ENCODE measurements at regions not wholly inside any gene's neighbourhood (a gene's known extent, or its start where the extent isn't known, plus 50 kb on each side); places are given as distances from the start of the nearest gene placed in this dataset.

- Histone ChIP-seq H3K79me2 (ENCODE audit: insufficient read depth, low read length) (no peaks in the 10 kb centered on the region), H3K36me3 (ENCODE audit: insufficient read depth, low read length) (no peaks in the 10 kb centered on the region), H3K4me3 (ENCODE audit: low read depth in 1 of 2, low read length in 2 of 2) (no peak overlapping the region), H3K9ac (ENCODE audit: low read depth, low read length) (no peak overlapping the region), H4K20me1 (ENCODE audit: insufficient read depth, low read length) (no peaks in the 10 kb centered on the region), H3K27me3 (ENCODE audit: insufficient read depth, low read length, poor library complexity) (peaks cover 5% of the 10 kb centered on the region), H3K4me1 (ENCODE audit: insufficient read depth, low read length) (no peaks in the 10 kb centered on the region), H3K27ac (ENCODE audit: low read length) (no peak overlapping the region), H3K9me3 (ENCODE audit: insufficient read depth, low read length, severe bottlenecking) (no peaks in the 10 kb centered on the region), H2AFZ (ENCODE audit: low read depth, low read length) (no peak overlapping the region), H3K4me2 (ENCODE audit: insufficient read depth, low read length) (no peak overlapping the region)
- no peak for ATAC-seq (ENCODE audit: insufficient read depth, low read depth)
- no peak for TF ChIP-seq EZH2 (IDR thresholded peaks at IDR 0.05; ENCODE audit: borderline replicate concordance, low read depth, low read length, severe bottlenecking)
- TF ChIP-seq, protein P1, sequence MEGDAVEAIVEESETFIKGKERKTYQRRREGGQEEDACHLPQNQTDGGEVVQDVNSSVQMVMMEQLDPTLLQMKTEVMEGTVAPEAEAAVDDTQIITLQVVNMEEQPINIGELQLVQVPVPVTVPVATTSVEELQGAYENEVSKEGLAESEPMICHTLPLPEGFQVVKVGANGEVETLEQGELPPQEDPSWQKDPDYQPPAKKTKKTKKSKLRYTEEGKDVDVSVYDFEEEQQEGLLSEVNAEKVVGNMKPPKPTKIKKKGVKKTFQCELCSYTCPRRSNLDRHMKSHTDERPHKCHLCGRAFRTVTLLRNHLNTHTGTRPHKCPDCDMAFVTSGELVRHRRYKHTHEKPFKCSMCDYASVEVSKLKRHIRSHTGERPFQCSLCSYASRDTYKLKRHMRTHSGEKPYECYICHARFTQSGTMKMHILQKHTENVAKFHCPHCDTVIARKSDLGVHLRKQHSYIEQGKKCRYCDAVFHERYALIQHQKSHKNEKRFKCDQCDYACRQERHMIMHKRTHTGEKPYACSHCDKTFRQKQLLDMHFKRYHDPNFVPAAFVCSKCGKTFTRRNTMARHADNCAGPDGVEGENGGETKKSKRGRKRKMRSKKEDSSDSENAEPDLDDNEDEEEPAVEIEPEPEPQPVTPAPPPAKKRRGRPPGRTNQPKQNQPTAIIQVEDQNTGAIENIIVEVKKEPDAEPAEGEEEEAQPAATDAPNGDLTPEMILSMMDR (IDR thresholded peaks at IDR 0.05; ENCODE audit: borderline replicate concordance, extremely low read depth, low read length, poor library complexity, severe bottlenecking) = no peak
- no peak for DNase-seq
These were observed 185.6 kb downstream of the INSC start for GRCh38 chr11:15300341-15300740.

- Histone ChIP-seq H3K27ac (ENCODE audit: low read length) (no peak overlapping the region), H3K4me3 (ENCODE audit: low read depth in 1 of 2, low read length in 2 of 2) (no peak overlapping the region), H3K27me3 (ENCODE audit: insufficient read depth, low read length, poor library complexity) (peaks cover 13% of the 10 kb centered on the region), H3K36me3 (ENCODE audit: insufficient read depth, low read length) (no peaks in the 10 kb centered on the region), H2AFZ (ENCODE audit: low read depth, low read length) (no peak overlapping the region), H4K20me1 (ENCODE audit: insufficient read depth, low read length) (no peaks in the 10 kb centered on the region), H3K9me3 (ENCODE audit: insufficient read depth, low read length, severe bottlenecking) (no peaks in the 10 kb centered on the region), H3K79me2 (ENCODE audit: insufficient read depth, low read length) (no peaks in the 10 kb centered on the region), H3K9ac (ENCODE audit: low read depth, low read length) (no peak overlapping the region), H3K4me2 (ENCODE audit: insufficient read depth, low read length) (no peak overlapping the region), H3K4me1 (ENCODE audit: insufficient read depth, low read length) (no peaks in the 10 kb centered on the region)
- DNase-seq (no peak), ATAC-seq (ENCODE audit: insufficient read depth, low read depth) (no peak)
- no peak for TF ChIP-seq EZH2 (IDR thresholded peaks at IDR 0.05; ENCODE audit: borderline replicate concordance, low read depth, low read length, severe bottlenecking)
- TF ChIP-seq, protein P1 (IDR thresholded peaks at IDR 0.05; ENCODE audit: borderline replicate concordance, extremely low read depth, low read length, poor library complexity, severe bottlenecking) = no peak
These were observed 192.9 kb downstream of the INSC start for GRCh38 chr11:15307619-15308024.

GRCh38 chr11:15308840-15309239 is 194.1 kb downstream of the INSC start:
- no peak overlapping the region for H3K4me2 ChIP-seq (ENCODE audit: insufficient read depth, low read length)
- DNase-seq (no peak), ATAC-seq (ENCODE audit: insufficient read depth, low read depth) (no peak)
- H3K4me1 ChIP-seq (ENCODE audit: insufficient read depth, low read length) = no peaks in the 10 kb centered on the region
- no peaks in the 10 kb centered on the region for H4K20me1 ChIP-seq (ENCODE audit: insufficient read depth, low read length)
- no peaks in the 10 kb centered on the region for H3K79me2 ChIP-seq (ENCODE audit: insufficient read depth, low read length)
- TF ChIP-seq EZH2 (IDR thresholded peaks at IDR 0.05; ENCODE audit: borderline replicate concordance, low read depth, low read length, severe bottlenecking) = no peak
- TF ChIP-seq, protein P1 (IDR thresholded peaks at IDR 0.05; ENCODE audit: borderline replicate concordance, extremely low read depth, low read length, poor library complexity, severe bottlenecking) = no peak
- no peaks in the 10 kb centered on the region for H3K9me3 ChIP-seq (ENCODE audit: insufficient read depth, low read length, severe bottlenecking)
- H3K36me3 ChIP-seq (ENCODE audit: insufficient read depth, low read length) = no peaks in the 10 kb centered on the region
- peaks cover 13% of the 10 kb centered on the region for H3K27me3 ChIP-seq (ENCODE audit: insufficient read depth, low read length, poor library complexity)
- no peak overlapping the region for H3K9ac ChIP-seq (ENCODE audit: low read depth, low read length)
- no peak overlapping the region for H3K4me3 ChIP-seq (ENCODE audit: low read depth in 1 of 2, low read length in 2 of 2)
- no peak overlapping the region for H3K27ac ChIP-seq (ENCODE audit: low read length)
- H2AFZ ChIP-seq (ENCODE audit: low read depth, low read length) = no peak overlapping the region

GRCh38 chr11:15309296-15309695 is 194.6 kb downstream of the INSC start:
- ATAC-seq (ENCODE audit: insufficient read depth, low read depth) (no peak), DNase-seq (no peak)
- H3K36me3 ChIP-seq (ENCODE audit: insufficient read depth, low read length) = no peaks in the 10 kb centered on the region
- H3K9me3 ChIP-seq (ENCODE audit: insufficient read depth, low read length, severe bottlenecking) = no peaks in the 10 kb centered on the region
- no peak overlapping the region for H3K27ac ChIP-seq (ENCODE audit: low read length)
- H3K4me2 ChIP-seq (ENCODE audit: insufficient read depth, low read length) = no peak overlapping the region
- H3K27me3 ChIP-seq (ENCODE audit: insufficient read depth, low read length, poor library complexity) = peaks cover 11% of the 10 kb centered on the region
- no peak overlapping the region for H2AFZ ChIP-seq (ENCODE audit: low read depth, low read length)
- no peaks in the 10 kb centered on the region for H3K4me1 ChIP-seq (ENCODE audit: insufficient read depth, low read length)
- H3K4me3 ChIP-seq (ENCODE audit: low read depth in 1 of 2, low read length in 2 of 2) = no peak overlapping the region
- TF ChIP-seq, protein P1 (IDR thresholded peaks at IDR 0.05; ENCODE audit: borderline replicate concordance, extremely low read depth, low read length, poor library complexity, severe bottlenecking) = no peak
- TF ChIP-seq EZH2 (IDR thresholded peaks at IDR 0.05; ENCODE audit: borderline replicate concordance, low read depth, low read length, severe bottlenecking) = no peak
- H4K20me1 ChIP-seq (ENCODE audit: insufficient read depth, low read length) = no peaks in the 10 kb centered on the region
- no peak overlapping the region for H3K9ac ChIP-seq (ENCODE audit: low read depth, low read length)
- no peaks in the 10 kb centered on the region for H3K79me2 ChIP-seq (ENCODE audit: insufficient read depth, low read length)
